ENCODE measurements at regions not wholly inside any gene's neighbourhood (a gene's known extent, or its start where the extent isn't known, plus 50 kb on each side); places are given as distances from the start of the nearest gene placed in this dataset.

GRCh38 chr4:11268149-11268548 lies 160.5 kb downstream of the HS3ST1 start:
- no peak for TF ChIP-seq CTCF (IDR thresholded peaks at IDR 0.05)
- H3K36me3 ChIP-seq (ENCODE audit: low read depth), result no peaks in the 10 kb centered on the region
- H3K9me3 ChIP-seq, result no peaks in the 10 kb centered on the region
- DNase-seq, result no peak
- intact Hi-C loops (cut with DNase I, micrococcal nuclease), result no loop called here
- H3K4me1 ChIP-seq (ENCODE audit: low read depth), result no peaks in the 10 kb centered on the region
- peak; percentile 59 for ATAC-seq
- no peak overlapping the region for H3K4me3 ChIP-seq

DNA sequence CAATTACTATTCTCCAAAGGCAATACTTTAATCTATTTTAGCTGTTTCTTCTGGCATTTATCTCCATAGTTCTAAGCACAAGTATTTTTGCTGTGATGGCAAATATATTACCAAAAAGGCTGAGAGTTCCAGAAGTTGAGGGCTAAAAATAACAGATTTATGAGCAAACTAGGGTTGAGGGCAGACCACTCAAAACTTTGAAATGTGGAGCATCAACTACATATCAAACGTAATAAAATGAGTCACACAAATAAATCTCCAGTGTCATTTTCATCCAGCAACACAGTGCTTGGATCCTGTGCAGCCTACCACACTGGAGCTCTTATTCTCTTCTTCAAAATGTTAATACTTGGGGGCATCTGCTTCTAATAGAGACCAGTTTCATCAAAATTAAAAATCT lies 163.9 kb downstream of the HS3ST1 start:
- no peak for TF ChIP-seq CTCF (IDR thresholded peaks at IDR 0.05)
- no peak for DNase-seq
- Histone ChIP-seq H3K4me3 (no peak overlapping the region), H3K36me3 (ENCODE audit: low read depth) (no peaks in the 10 kb centered on the region), H3K4me1 (ENCODE audit: low read depth) (no peaks in the 10 kb centered on the region), H3K9me3 (no peaks in the 10 kb centered on the region)
- intact Hi-C loops (cut with DNase I, micrococcal nuclease), result no loop called here
- ATAC-seq, result no peak

- H3K36me3 ChIP-seq (ENCODE audit: low read depth), result no peaks in the 10 kb centered on the region
- no peak for TF ChIP-seq CTCF (IDR thresholded peaks at IDR 0.05)
- intact Hi-C loops (cut with DNase I, micrococcal nuclease), result no loop called here
- no peak for DNase-seq
- no peak overlapping the region for H3K4me3 ChIP-seq
- no peaks in the 10 kb centered on the region for H3K4me1 ChIP-seq (ENCODE audit: low read depth)
- no peak for ATAC-seq
- no peaks in the 10 kb centered on the region for H3K9me3 ChIP-seq
These were observed 164.3 kb downstream of the HS3ST1 start for GRCh38 chr4:11264346-11264745.

- DNase-seq, result no peak
- intact Hi-C loops (cut with DNase I, micrococcal nuclease), result no loop called here
- H3K4me1 ChIP-seq (ENCODE audit: low read depth), result no peaks in the 10 kb centered on the region
- H3K36me3 ChIP-seq (ENCODE audit: low read depth), result no peaks in the 10 kb centered on the region
- no peaks in the 10 kb centered on the region for H3K9me3 ChIP-seq
- no peak overlapping the region for H3K4me3 ChIP-seq
- ATAC-seq, result no peak
- TF ChIP-seq CTCF (IDR thresholded peaks at IDR 0.05), result no peak
These were observed 165.5 kb downstream of the HS3ST1 start for GRCh38 chr4:11263208-11263607.

- no peaks in the 10 kb centered on the region for H3K9me3 ChIP-seq
- no peaks in the 10 kb centered on the region for H3K36me3 ChIP-seq (ENCODE audit: low read depth)
- DNase-seq (no peak), ATAC-seq (no peak)
- H3K4me3 ChIP-seq, result no peak overlapping the region
- intact Hi-C loops (cut with DNase I, micrococcal nuclease), result no loop called here
- no peaks in the 10 kb centered on the region for H3K4me1 ChIP-seq (ENCODE audit: low read depth)
- no peak for TF ChIP-seq CTCF (IDR thresholded peaks at IDR 0.05)
These were observed 167.4 kb downstream of the HS3ST1 start for GRCh38 chr4:11261066-11261850.

All from mucosa of descending colon (tissue), 3 donors.